ENCODE measurements at regions not wholly inside any gene's neighbourhood (a gene's known extent, or its start where the extent isn't known, plus 50 kb on each side); places are given as distances from the start of the nearest gene placed in this dataset.
A peak's percentile ranks its signal among the peaks of the same experiment; 100 is the strongest.

- no peak overlapping the region for H3K27ac ChIP-seq
- intact Hi-C loops (cut with DNase I) = no loop called here
- H3K4me3 ChIP-seq = no peak overlapping the region
- DNase-seq (no peak), ATAC-seq (no peak)
- 68 to 70% methylated on average over 14 of the region's 14 CpGs for WGBS, 2 donors
- no peaks in the 10 kb centered on the region for H3K27me3 ChIP-seq
- H3K4me1 ChIP-seq = no peaks in the 10 kb centered on the region
- TF ChIP-seq CTCF (IDR thresholded peaks at IDR 0.05) = no peak
- TF ChIP-seq POLR2A (IDR thresholded peaks at IDR 0.05) = no peak
- no peaks in the 10 kb centered on the region for H3K36me3 ChIP-seq (replicated peaks in 1 of 2; ENCODE audit: insufficient read depth in 1 of 2, low read depth in 2 of 2)
- H3K9me3 ChIP-seq = no peaks in the 10 kb centered on the region
These were observed 350.1 kb upstream of the PCDH7 start for GRCh38 chr4:30370105-30370504.

GRCh38 chr4:30380404-30380998 lies 339.7 kb upstream of the PCDH7 start:
- WGBS, 2 donors = 49 to 50% methylated on average over 6 of the region's 6 CpGs
- TF ChIP-seq CTCF (IDR thresholded peaks at IDR 0.05) (peak; percentile 33 to 69 (median 59)), POLR2A (IDR thresholded peaks at IDR 0.05) (no peak)
- no peaks in the 10 kb centered on the region for H3K9me3 ChIP-seq
- no peak overlapping the region for H3K4me3 ChIP-seq
- H3K36me3 ChIP-seq (replicated peaks in 1 of 2; ENCODE audit: insufficient read depth in 1 of 2, low read depth in 2 of 2) = no peaks in the 10 kb centered on the region
- no peaks in the 10 kb centered on the region for H3K4me1 ChIP-seq
- intact Hi-C loops (cut with DNase I) = no loop called here
- ATAC-seq = peak; percentile 63
- H3K27ac ChIP-seq = no peak overlapping the region
- peak; percentile 35 to 60 (median 50) for DNase-seq
- H3K27me3 ChIP-seq = no peaks in the 10 kb centered on the region

GRCh38 chr4:30385650-30386049 lies 334.5 kb upstream of the PCDH7 start:
- Histone ChIP-seq H3K4me1 (no peaks in the 10 kb centered on the region), H3K27me3 (no peaks in the 10 kb centered on the region), H3K27ac (no peak overlapping the region), H3K4me3 (no peak overlapping the region), H3K9me3 (no peaks in the 10 kb centered on the region), H3K36me3 (replicated peaks in 1 of 2; ENCODE audit: insufficient read depth in 1 of 2, low read depth in 2 of 2) (no peaks in the 10 kb centered on the region)
- ATAC-seq = no peak
- no peak for DNase-seq
- WGBS, 2 donors = 62 to 73% methylated on average over 2 of the region's 2 CpGs
- intact Hi-C loops (cut with DNase I) = no loop called here
- TF ChIP-seq CTCF (IDR thresholded peaks at IDR 0.05) (no peak), POLR2A (IDR thresholded peaks at IDR 0.05) (no peak)

GRCh38 chr4:30386266-30386895 lies 333.8 kb upstream of the PCDH7 start:
- WGBS, 2 donors = 77 to 81% methylated on average over 4 of the region's 4 CpGs
- Histone ChIP-seq H3K36me3 (replicated peaks in 1 of 2; ENCODE audit: insufficient read depth in 1 of 2, low read depth in 2 of 2) (no peaks in the 10 kb centered on the region), H3K4me3 (no peak overlapping the region), H3K27ac (no peak overlapping the region), H3K27me3 (no peaks in the 10 kb centered on the region), H3K4me1 (no peaks in the 10 kb centered on the region), H3K9me3 (no peaks in the 10 kb centered on the region)
- TF ChIP-seq CTCF (IDR thresholded peaks at IDR 0.05) = no peak
- TF ChIP-seq POLR2A (IDR thresholded peaks at IDR 0.05) = no peak
- intact Hi-C loops (cut with DNase I) = no loop called here
- DNase-seq = no peak
- ATAC-seq = no peak

- H3K27me3 ChIP-seq = no peaks in the 10 kb centered on the region
- no peak for DNase-seq
- no peaks in the 10 kb centered on the region for H3K9me3 ChIP-seq
- intact Hi-C loops (cut with DNase I) = no loop called here
- WGBS, 2 donors = 11 to 21% methylated on average over 2 of the region's 2 CpGs
- H3K27ac ChIP-seq = no peak overlapping the region
- H3K4me1 ChIP-seq = no peaks in the 10 kb centered on the region
- H3K4me3 ChIP-seq = no peak overlapping the region
- TF ChIP-seq POLR2A (IDR thresholded peaks at IDR 0.05) = no peak
- no peak for TF ChIP-seq CTCF (IDR thresholded peaks at IDR 0.05)
- no peaks in the 10 kb centered on the region for H3K36me3 ChIP-seq (replicated peaks in 1 of 2; ENCODE audit: insufficient read depth in 1 of 2, low read depth in 2 of 2)
- no peak for ATAC-seq
These were observed 324.3 kb upstream of the PCDH7 start for GRCh38 chr4:30395902-30396301.

Measured in body of pancreas (tissue), 4 donors.